ENCODE measurements at regions not wholly inside any gene's neighbourhood (a gene's known extent, or its start where the extent isn't known, plus 50 kb on each side); places are given as distances from the start of the nearest gene placed in this dataset.
"Not testable (repeated sequence)": the region's sequence is repeated elsewhere in the genome, so short reads cannot be mapped to it uniquely, and the experiment has no call there.

DNA sequence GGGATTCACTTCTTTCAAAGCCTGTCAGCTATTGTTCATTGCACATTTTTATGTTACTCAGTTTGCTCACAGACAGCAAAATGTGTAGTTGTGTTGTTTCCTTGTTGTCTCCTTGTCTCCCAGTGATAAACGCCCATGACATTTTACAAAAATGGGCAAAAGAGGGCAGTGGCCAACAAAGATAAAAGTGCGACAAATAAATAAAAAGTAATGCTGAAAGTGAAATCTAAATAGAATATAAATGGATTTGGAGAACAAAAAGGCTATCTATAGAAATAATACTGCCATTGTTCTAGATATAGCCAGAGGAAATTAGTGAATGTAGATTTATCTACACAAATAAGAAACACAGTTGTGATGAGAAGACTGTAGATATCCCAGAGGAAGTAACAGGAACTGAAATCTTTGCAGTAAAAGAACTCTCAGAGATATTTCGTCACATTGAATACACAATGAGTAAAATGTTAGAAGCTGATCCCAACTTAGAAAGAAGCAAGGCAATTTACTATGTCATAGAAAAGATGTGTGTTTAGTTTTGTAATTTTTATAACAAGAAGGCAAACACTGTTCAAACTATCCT is 1186.2 kb upstream of the FAM98A start:
- no peak for DNase-seq

DNA sequence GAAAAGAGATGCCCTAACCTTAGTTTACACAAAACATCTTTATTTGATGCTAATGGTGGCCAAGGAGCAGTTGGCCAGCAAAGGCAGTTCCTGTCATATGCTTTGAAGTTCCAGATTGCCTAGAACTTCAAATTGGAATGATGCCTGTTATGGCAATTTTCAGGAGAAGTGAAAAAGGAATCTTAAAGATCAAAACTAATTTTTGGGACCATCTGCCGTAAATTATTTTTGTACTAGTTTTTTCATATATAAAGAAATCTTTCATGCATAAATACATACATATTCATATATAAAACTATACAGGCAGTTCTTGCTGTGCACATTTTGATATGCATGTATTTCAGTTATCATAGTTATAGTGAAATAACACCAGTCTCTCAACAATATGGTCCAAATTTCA is 1185.6 kb upstream of the FAM98A start:
- no peak for DNase-seq

DNA sequence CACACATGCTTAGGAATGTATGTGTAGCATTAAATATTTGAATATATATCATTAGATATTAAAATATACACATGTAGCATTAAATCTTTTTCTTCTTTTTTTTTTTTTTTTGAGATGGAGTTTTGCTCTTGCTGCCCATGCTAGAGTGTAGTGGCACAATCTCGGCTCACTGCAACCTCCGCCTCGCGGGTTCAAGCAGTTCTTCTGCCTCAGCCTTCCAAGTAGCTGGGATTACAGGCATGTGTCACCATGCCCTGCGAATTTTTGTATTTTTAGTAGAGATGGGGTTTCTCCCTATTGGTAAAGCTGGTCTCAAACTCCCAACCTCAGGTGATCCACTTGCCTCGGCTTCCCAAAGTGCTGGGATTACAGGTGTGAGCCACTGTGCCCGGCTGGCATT is 1151.6 kb upstream of the FAM98A start:
- not testable (repeated sequence) for DNase-seq

DNA sequence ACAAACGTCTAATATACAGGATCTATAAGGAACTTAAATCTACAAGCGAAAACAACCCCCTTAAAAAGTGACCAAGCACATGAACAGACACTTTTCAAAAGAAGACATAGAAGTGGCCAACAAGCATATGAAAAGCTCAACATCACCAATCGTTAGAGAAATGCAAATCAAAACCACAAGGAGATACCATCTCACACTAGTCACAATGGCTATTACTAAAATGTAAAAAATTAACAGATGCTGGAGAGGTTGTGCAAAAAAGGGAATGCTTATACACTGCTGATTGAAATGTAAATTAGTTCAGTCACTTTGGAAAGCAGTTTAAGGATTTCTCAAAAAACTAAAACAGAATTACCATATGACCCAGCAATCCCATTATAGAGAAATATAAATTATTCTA is 1148.5 kb upstream of the FAM98A start:
- no peak for DNase-seq

DNA sequence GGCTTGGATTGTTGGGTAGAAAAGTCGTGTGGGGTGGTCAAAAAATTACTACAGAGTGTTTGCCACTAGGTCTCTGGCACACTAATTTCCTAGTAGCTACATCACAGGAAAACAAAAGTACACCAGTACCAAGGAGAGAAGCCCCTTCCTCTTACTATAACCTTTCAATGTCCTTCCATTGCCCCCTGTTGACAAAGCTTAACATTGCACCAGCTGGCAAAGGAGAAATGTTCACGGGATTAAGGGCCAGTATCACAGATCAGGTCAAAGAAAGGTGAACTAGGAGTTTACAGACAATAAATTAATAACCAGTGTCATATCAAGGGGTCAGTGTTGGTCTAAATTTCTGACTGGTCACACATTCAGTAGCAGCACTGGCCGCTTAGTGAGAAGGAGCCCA is 1139.6 kb upstream of the FAM98A start:
- DNase-seq = no peak

DNA sequence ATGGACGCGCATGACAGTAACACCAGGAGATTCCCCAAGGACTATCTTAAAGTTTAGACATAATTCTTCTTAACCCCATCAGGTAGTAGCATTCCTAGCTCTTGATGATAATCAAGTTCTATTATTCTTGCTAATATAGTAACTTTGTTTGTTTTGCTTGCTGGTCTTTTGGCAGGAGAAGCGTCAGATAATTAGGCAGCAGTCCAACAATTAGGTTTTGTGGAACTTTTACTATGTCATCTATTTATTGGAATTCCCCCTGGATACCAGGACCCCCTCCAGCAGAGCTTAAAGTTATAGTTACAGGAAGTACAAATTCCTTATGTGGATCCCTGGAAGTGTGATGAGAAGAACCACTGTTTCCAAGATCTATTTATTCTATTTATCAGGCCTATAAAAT is 1138.0 kb upstream of the FAM98A start:
- no peak for DNase-seq

DNA sequence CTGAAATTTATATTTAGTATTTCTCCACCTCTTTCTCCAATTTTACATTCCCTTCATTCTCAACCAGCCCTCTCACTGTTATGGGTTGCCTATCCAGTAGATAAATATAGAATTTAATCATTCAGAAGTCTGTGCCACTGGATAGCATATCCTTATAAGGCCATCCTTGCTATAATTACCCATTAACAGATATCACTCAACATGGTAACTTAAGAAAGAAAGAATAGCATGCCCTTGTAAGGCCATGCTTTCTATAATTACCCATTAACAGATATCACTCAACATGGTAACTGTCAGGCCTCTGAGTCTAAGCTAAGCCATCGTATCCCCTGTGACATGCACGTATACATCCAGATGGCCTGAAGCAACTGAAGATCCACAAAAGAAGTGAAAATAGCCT is 1137.4 kb upstream of the FAM98A start:
- no peak for DNase-seq

DNA sequence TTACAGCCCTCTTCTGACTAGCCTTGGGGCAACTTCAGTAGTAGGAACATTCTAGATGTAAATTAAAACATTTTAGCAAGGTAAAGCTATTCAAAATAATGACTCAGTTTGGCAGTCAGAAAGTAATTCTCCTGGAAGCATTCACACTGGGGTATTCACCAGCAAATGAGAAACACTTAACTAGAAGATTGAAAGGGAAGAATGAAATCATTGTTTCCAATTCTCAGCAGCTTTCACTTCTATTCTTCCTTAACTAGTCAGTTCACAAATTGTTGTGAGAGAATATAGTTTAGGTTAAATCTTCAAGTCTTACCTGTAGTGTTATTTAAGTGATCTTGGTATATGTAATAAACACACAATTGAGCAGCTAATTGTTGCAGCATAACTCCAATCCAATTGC is 1135.6 kb upstream of the FAM98A start:
- no peak for DNase-seq

DNA sequence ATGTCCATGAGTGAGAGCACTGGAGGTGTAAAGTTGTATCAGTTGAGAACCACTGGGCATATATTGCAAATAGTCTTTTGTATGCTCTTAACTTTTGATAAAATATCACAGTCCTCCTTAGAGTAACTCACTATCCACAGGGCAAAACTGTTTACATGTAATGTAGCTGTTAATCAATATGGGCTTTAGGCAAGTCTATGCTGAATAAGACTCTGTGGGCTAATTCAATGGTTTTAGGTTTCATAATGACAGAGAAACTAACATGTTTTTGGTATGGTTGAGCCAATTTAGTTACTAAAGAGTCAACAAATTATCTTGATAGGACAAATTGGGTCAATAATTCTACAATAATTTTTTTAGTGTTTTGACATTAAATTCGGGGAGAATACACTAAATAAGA is 1134.9 kb upstream of the FAM98A start:
- DNase-seq = no peak

DNA sequence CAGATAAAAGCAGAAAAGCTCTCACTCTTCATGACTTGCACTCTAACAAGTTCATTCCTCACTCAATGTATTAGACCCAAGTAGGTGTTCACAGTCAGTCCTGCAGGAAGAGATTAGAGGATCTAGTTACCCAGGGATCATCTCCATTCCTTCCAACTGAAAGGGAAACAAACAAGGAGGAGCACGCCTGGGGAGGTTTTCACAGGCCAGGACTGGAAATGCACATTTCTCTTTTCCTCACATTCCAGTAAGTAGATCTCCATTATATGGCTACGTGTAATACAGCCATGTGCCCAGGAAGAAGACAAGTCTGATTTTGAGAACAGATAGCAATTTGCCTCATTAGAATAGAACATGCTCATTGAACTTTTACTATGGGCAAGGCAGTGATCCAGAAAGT is 1132.2 kb upstream of the FAM98A start:
- no peak for DNase-seq

DNA sequence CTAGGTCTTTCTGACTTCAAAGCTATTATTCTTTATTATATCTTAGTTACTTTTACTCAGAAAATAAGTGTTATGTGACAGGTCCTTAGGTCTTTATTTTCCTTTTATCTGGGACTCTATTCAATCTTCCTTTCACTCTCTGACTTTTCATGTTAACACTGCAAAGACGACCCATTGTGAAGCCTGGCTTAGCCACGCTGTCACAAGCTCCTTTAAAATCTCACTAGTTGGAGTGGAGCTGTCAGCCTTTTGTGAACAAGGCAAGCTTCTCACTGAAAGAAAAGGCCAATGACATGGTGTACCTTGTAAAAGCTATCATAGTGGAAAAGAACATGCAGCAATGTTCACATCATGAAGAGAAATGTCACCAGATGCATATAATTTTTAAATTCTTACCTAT is 1130.7 kb upstream of the FAM98A start:
- DNase-seq = no peak

DNA sequence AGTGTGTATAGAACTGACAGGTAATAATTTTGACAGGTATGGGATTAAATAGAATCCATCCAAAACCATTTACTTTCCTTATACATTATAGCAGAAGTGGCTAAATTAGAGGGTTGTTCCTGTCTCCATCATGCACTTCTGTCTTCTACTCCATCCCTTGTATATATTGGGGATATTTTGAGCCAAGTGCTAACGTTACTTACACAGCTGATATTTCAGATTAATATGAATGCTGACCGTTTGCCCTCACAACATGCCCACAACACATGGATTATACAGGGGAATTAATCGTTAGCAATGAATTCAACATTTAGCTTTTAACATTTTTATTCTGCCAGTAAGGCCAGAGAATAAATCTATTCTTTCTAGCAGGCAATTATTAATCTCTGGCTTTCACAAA is 1125.0 kb upstream of the FAM98A start:
- DNase-seq = no peak

DNA sequence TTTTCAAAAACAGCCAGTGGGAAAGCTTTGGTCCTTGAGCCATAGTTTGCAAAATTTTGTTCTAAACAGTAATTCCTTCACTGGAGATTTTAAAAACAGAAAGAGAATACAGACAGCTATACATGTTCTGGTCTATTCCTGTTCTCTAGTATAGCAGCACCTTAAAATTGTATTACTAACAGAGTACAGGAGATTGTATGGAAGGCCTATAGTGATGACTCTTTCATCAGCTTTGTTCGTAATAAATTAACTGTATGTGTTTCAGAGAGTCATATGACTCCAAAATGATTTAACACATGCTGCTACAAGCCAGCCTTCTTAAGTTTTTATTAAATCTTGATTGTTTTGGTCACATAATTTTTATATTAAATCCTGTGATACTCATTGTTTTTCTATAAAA is 1124.6 kb upstream of the FAM98A start:
- no peak for DNase-seq

DNA sequence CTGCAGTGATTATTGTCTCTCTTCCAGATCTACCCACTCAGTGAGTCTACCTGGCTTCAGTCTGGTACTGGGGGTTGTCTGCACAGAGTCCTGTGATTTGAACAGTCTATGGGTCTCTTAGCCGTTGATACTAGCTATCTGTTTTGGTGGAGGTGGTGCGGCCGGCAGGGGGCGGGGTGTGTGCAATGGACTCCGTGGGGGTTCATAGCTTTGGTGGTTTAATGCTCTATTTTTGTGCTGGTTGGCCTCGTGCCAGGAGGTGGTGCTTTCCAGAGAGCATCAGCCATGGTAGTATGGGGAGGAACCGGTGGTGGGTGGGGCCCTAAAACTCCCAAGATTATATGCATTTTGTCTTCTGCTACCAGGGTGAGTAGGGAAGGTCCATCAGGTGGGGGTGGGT is 1120.1 kb upstream of the FAM98A start:
- DNase-seq = no peak

DNA sequence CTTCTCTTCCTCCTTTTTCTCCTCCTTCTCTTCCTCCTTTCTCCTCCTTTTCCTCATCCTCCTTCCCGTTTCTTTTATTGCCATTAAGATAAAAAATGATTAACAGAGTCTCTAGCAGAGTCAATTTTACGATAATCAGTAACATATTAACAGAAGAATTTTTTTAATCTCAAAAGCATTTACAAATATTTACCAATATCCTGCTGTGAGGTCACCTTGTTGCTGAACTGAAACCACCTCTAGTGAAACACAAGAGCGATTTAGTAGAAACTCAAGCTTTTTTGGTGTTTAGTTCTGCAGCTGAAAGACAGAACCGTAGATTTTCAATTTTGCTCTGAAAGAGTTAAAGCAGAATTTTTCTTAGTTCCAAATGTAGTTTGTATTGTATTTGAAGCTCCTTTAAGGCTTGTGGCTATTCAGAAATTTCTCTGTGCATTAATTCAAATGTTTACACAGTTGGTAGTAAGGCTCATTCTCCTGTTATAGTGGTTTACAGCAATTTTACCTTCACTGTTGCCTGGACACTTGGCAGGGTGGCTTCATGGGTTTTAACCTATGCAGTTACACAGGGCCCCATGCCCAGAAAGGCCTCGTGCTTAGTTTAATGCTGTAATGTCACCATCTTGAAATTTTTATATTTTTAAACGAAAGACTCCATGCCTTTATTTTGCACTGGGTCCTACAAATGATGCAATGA is 1106.6 kb upstream of the FAM98A start:
- no peak for DNase-seq

DNA sequence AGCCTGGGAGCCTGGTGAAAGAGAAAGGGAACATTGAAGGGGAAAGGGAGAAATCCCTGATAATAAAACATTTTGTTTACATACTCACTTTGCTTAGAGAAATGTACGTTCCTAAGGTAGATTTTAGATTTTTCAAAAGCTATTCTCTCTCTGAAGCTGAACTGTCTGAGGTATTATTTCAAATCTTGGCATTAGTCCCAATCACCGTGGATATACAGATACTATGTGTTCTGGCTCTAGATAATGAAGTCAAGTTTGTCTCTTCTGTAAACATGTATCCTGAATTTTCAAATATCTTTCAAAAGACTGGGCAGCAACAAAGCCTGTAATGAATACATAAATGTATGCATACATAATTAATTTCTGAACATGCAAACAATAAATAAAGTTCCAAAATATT is 1104.2 kb upstream of the FAM98A start:
- no peak for DNase-seq

DNA sequence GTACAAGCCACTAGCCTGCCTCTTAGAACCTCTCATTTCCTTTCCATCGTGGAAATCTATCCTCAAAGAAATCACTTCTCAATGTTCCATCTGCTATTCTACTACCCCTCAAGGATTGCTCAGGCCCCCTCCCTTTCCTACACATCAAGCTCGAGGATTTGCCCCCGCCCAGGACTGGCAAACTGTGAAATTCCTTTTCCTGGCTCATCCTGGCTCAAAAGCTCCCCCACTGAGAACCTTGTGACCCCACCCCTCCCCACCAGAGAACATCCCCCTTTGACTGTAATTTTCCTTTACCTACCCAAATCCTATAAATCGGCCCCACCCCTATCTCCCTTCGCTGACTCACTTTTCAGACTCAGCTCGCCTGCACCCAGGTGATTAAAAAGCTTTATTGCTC is 1103.3 kb upstream of the FAM98A start:
- not testable (repeated sequence) for DNase-seq

DNA sequence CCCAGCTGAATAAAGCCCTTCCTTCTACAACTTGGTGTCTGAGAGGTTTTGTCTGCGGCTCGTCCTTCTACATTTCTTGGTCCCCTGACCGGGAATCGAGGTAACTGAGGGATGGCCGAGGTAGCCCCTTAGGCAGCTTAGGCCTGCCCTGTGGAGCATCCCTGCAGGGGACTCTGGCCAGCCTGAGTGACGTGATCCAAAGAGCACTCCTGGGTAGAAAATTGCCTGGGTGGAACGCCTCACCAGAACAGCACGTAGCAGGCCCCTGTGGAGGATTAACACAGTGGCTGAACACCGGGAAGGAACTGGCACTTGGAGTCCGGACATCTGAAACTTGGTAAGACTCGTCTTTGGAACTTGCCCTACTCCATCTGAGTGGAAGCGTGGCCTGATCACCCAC is 1078.5 kb upstream of the FAM98A start:
- DNase-seq = not testable (repeated sequence)

DNA sequence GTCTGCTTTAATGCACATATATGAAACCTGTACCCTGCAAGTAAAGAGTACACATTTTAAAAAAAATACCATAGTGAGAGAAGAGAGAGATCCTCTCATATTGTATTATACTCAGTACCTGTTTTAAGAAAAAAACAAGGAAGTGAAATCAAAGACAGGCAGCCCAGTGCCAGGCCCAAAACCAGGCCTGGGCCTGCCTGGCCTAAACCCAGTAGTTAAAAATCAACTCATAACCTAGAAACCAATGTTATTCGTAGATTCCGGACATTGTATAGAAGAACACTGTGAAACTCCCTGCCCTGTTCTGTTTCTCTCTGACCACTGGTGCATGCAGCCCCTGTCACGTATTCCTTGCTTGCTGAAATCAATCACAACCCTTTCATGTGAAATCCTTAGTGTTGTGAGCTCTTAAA is 1078.0 kb upstream of the FAM98A start:
- not testable (repeated sequence) for DNase-seq

DNA sequence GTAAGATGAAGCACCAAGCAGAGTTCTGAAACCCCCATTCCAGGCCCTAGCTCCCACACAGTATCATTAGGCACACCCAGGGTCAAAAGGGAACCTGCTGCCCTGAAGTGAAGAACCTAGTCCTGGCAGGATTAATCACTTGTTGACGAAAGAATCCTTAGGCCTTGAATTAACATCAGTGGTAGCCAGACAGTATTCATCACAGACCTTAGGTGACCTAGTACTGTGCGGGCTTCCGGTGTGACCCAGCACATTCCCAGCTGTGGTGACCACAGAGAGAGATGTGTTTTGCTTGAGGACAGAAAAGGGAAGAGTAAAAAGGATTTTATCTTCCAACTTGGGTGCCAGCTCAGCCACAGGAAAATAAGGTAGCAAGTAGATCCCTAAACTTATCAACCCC is 1071.4 kb upstream of the FAM98A start:
- no peak for DNase-seq

DNA sequence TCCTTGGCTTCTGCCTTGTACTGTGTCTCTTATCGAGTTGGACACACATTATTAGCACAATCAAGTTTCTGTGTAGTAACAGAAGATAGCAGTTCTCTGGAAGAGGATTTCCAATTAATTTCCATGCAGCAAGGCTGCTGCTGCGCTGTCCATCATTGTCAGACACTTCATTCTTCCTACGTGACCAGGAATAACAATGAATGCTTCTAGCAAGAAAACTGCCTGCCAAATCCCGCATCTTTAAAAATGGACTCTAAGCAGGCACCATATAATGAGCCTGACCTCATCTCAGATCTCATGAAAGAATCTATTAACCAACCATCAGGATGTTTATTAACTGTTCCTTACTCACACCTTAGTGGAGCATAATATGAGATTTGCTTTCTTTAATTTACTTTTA is 1067.7 kb upstream of the FAM98A start:
- DNase-seq = no peak

DNA sequence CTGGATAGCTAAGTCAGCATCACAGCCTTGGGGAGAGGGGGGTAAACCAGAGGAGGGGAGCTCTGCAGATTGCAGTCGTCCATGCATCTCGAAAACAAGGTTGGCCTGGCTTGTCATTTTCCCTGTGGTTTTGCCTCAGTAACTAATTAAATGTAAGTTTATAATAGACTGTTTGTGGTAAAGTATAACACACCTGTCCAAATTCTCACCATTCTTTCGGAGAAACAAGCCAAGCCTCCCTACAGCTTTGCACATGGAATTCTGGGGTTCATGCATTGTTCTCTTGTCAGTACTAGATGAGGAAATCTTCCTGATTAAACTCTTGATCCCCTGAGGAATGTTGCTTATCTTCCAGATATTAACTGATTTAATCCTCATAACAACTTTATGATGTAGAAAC is 1065.2 kb upstream of the FAM98A start:
- DNase-seq = no peak

DNA sequence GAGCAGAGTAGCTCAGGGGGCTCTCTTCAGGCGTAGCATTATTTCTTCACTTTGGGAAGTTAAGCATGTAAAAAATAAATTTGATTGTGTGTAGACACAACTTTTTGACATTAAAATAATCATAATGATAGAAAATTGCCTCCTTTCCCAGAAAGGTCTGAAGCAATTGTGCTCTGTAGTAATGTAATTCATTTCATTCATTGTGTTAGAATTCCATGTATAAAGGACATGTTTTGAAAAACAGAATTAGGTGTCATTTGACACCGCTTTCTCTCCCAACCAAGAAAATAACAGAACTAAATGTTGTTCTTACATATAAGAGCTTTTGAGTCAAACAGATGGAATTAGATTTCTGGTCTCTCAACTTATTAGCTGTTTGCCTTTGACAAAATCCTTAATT is 1064.2 kb upstream of the FAM98A start:
- DNase-seq = no peak

DNA sequence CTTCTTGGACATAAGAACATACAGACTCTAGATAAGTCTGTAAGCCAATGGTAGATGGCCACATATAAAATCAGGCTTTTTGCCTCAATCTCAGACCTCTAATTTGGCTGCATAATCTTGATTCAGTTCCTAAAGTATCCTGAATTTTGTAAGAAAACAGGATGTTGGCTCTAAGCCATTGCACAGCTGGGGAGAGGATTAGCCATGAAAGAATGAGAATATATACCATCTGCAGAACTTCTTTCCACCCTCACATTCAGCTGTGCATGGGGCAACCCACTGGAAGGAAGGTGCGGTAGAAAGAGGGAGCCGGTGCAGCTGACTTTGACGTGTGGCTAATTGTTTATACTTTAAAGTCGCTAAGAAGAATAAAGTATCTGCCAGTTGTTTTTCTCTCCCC is 1061.6 kb upstream of the FAM98A start:
- DNase-seq = no peak

DNA sequence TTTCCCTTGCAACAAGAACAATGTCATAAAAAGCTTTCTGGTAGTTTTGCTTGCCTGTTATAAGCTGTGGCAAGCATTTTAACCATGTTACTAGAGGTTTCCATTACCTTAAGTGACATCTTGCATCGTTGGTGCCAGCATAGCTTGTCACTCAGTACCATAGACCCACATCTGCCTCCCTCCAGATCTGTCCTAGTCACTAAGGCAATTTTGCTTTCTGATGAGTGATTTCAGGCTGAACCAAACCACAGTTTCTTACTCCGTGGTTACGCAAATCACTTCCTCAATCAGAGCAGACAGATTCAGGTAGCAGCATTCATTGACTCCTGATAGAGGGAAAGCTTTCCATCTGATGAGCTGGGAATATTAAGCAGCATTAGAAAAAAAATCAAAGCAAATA is 1057.5 kb upstream of the FAM98A start:
- DNase-seq = no peak

All from right hindlimb (tissue), 1 donor.